Neural crest cell (in vitro differentiated cells): ENCODE measurements at regions not wholly inside any gene's neighbourhood (a gene's known extent, or its start where the extent isn't known, plus 50 kb on each side); places are given as distances from the start of the nearest gene placed in this dataset.

Source experiments
- DNase-seq: peaks from one replicate; pipeline ENCODE4 v3.0.0; 2021; ENCODE audit warnings: low read depth, mixed read lengths, low spot score
- H3K27ac Mint-ChIP-seq: one replicate; pipeline ENCODE4 v1.8.0; 2021; ENCODE audit warnings: mild to moderate bottlenecking, mixed read lengths; ENCODE audit not compliant: unreplicated experiment
- H3K27me3 Mint-ChIP-seq: 2 replicates; pipeline ENCODE4 v1.8.0; 2021; ENCODE audit warnings: low read depth, mild to moderate bottlenecking, mixed read lengths
- H3K36me3 Mint-ChIP-seq: 2 replicates; pipeline ENCODE4 v1.8.0; 2021; ENCODE audit warnings: low read depth, mild to moderate bottlenecking, mixed read lengths
- H3K4me1 Mint-ChIP-seq: 2 replicates; pipeline ENCODE4 v1.8.0; 2021; ENCODE audit warnings: mixed read lengths
- H3K4me3 Mint-ChIP-seq: one replicate; pipeline ENCODE4 v1.8.0; 2021; ENCODE audit warnings: mild to moderate bottlenecking, mixed read lengths
- H3K9me3 Mint-ChIP-seq: 2 replicates; pipeline ENCODE4 v1.8.0; 2021; ENCODE audit warnings: mixed read lengths
- CTCF ChIP-seq: fragments of 200-600 bp; sonication (generic); conservative IDR thresholded peaks from 2 replicates; pipeline ENCODE4 v1.5.0; 2021; ENCODE audit warnings: antibody characterized with exemption, mild to moderate bottlenecking

- H3K9me3 Mint-ChIP-seq: no peaks in the 10 kb centered on the region
- no peak for DNase-seq
- no peak for TF ChIP-seq CTCF
- no peaks in the 10 kb centered on the region for H3K36me3 Mint-ChIP-seq
- H3K4me3 Mint-ChIP-seq: no peak overlapping the region
- peaks cover 20% of the 10 kb centered on the region for H3K27me3 Mint-ChIP-seq
- H3K4me1 Mint-ChIP-seq: no peaks in the 10 kb centered on the region
- H3K27ac Mint-ChIP-seq: no peak overlapping the region
Observed at GRCh38 chr1:22387919-22388580, 63.6 kb upstream of the ZBTB40 start.

- Mint-ChIP-seq H3K9me3 (no peaks in the 10 kb centered on the region), H3K36me3 (no peaks in the 10 kb centered on the region), H3K4me1 (no peaks in the 10 kb centered on the region), H3K27ac (no peak overlapping the region), H3K4me3 (no peak overlapping the region), H3K27me3 (peaks cover 20% of the 10 kb centered on the region)
- DNase-seq: no peak
- TF ChIP-seq CTCF: no peak
Observed at GRCh38 chr1:22388671-22389450, 62.8 kb upstream of the ZBTB40 start.

GRCh38 chr1:22393587-22393986 is 58.1 kb upstream of the ZBTB40 start:
- Mint-ChIP-seq H3K36me3 (no peaks in the 10 kb centered on the region), H3K4me1 (no peaks in the 10 kb centered on the region), H3K27me3 (peaks cover 18% of the 10 kb centered on the region), H3K27ac (no peak overlapping the region), H3K4me3 (no peak overlapping the region), H3K9me3 (no peaks in the 10 kb centered on the region)
- no peak for DNase-seq
- TF ChIP-seq CTCF: no peak

GRCh38 chr1:22398656-22399420 is 52.8 kb upstream of the ZBTB40 start:
- Mint-ChIP-seq H3K36me3 (no peaks in the 10 kb centered on the region), H3K27me3 (peaks cover 30% of the 10 kb centered on the region), H3K9me3 (no peaks in the 10 kb centered on the region), H3K4me1 (no peaks in the 10 kb centered on the region), H3K27ac (no peak overlapping the region), H3K4me3 (no peak overlapping the region)
- no peak for DNase-seq
- no peak for TF ChIP-seq CTCF

- peaks cover 37% of the 10 kb centered on the region for H3K27me3 Mint-ChIP-seq
Observed at GRCh38 chr1:22399421-22400091, 52.1 kb upstream of the ZBTB40 start.

More at GRCh38 chr1:22399421-22400091, 52.1 kb upstream of the ZBTB40 start:
- no peaks in the 10 kb centered on the region for H3K4me1 Mint-ChIP-seq
- H3K27ac Mint-ChIP-seq: no peak overlapping the region
- no peak overlapping the region for H3K4me3 Mint-ChIP-seq
- TF ChIP-seq CTCF: no peak
- H3K9me3 Mint-ChIP-seq: no peaks in the 10 kb centered on the region
- H3K36me3 Mint-ChIP-seq: no peaks in the 10 kb centered on the region
- DNase-seq: no peak
